ENCODE measurements at regions not wholly inside any gene's neighbourhood (a gene's known extent, or its start where the extent isn't known, plus 50 kb on each side); places are given as distances from the start of the nearest gene placed in this dataset.

GRCh38 chr3:82498186-82498585, 736.7 kb upstream of the GBE1 start:
- TF ChIP-seq CTCF (IDR thresholded peaks at IDR 0.05; ENCODE audit: insufficient read depth, low read length, poor library complexity, severe bottlenecking) = no peak
- no peak for TF ChIP-seq EZH2phosphoT487 (conservative IDR thresholded peaks at IDR 0.05; ENCODE audit: low read length)

Measured in SU-DHL-6 (cell line).